ENCODE measurements at regions not wholly inside any gene's neighbourhood (a gene's known extent, or its start where the extent isn't known, plus 50 kb on each side); places are given as distances from the start of the nearest gene placed in this dataset.

- no peaks in the 10 kb centered on the region for H4K20me1 ChIP-seq (replicated peaks; ENCODE audit: insufficient read depth)
- no peaks in the 10 kb centered on the region for H3K4me1 ChIP-seq (ENCODE audit: insufficient read depth)
- Mint-ChIP-seq H3K4me1 (no peaks in the 10 kb centered on the region), H3K4me3 (no peak overlapping the region), H3K27ac (no peak overlapping the region), H3K27me3 (ENCODE audit: insufficient read depth, low read depth, poor library complexity) (no peaks in the 10 kb centered on the region), H3K9me3 (peaks cover 91% of the 10 kb centered on the region), H3K36me3 (ENCODE audit: low read depth) (peaks cover 20% of the 10 kb centered on the region)
- H3K9me2 ChIP-seq (ENCODE audit: insufficient read depth): no peaks in the 10 kb centered on the region
- no peak overlapping the region for H3K4me3 ChIP-seq
- no peak overlapping the region for H2AFZ ChIP-seq
- TF ChIP-seq ETS1 (IDR thresholded peaks at IDR 0.05): no peak
- TF ChIP-seq, protein P1, sequence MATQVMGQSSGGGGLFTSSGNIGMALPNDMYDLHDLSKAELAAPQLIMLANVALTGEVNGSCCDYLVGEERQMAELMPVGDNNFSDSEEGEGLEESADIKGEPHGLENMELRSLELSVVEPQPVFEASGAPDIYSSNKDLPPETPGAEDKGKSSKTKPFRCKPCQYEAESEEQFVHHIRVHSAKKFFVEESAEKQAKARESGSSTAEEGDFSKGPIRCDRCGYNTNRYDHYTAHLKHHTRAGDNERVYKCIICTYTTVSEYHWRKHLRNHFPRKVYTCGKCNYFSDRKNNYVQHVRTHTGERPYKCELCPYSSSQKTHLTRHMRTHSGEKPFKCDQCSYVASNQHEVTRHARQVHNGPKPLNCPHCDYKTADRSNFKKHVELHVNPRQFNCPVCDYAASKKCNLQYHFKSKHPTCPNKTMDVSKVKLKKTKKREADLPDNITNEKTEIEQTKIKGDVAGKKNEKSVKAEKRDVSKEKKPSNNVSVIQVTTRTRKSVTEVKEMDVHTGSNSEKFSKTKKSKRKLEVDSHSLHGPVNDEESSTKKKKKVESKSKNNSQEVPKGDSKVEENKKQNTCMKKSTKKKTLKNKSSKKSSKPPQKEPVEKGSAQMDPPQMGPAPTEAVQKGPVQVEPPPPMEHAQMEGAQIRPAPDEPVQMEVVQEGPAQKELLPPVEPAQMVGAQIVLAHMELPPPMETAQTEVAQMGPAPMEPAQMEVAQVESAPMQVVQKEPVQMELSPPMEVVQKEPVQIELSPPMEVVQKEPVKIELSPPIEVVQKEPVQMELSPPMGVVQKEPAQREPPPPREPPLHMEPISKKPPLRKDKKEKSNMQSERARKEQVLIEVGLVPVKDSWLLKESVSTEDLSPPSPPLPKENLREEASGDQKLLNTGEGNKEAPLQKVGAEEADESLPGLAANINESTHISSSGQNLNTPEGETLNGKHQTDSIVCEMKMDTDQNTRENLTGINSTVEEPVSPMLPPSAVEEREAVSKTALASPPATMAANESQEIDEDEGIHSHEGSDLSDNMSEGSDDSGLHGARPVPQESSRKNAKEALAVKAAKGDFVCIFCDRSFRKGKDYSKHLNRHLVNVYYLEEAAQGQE (IDR thresholded peaks at IDR 0.05; ENCODE audit: unreplicated experiment): no peak
- no peak for TF ChIP-seq NANOG (IDR thresholded peaks at IDR 0.05; ENCODE audit: borderline replicate concordance)
- TF ChIP-seq STAT1 (IDR thresholded peaks at IDR 0.05; ENCODE audit: unreplicated experiment): no peak
- no peak for TF ChIP-seq CREB1 (CRISPR knock-in tag; IDR thresholded peaks at IDR 0.05; ENCODE audit: low read depth)
- no peak for TF ChIP-seq EZH2phosphoT487 (IDR thresholded peaks at IDR 0.05; ENCODE audit: unreplicated experiment)
- no peak for TF ChIP-seq JUNB (IDR thresholded peaks at IDR 0.05; ENCODE audit: unreplicated experiment)
- no peak for TF ChIP-seq POLR2AphosphoS5 (IDR thresholded peaks at IDR 0.05; ENCODE audit: low read depth)
- TF ChIP-seq ZNF331 (CRISPR knock-in tag; IDR thresholded peaks at IDR 0.05; ENCODE audit: low read depth): no peak
- no peak for TF ChIP-seq ZNF114 (CRISPR knock-in tag; IDR thresholded peaks at IDR 0.05)
- TF ChIP-seq EZH2 (IDR thresholded peaks at IDR 0.05; ENCODE audit: low read depth, unreplicated experiment): no peak
- no peak for TF ChIP-seq ZNF462 (CRISPR knock-in tag; IDR thresholded peaks at IDR 0.05)
- TF ChIP-seq, protein P2, sequence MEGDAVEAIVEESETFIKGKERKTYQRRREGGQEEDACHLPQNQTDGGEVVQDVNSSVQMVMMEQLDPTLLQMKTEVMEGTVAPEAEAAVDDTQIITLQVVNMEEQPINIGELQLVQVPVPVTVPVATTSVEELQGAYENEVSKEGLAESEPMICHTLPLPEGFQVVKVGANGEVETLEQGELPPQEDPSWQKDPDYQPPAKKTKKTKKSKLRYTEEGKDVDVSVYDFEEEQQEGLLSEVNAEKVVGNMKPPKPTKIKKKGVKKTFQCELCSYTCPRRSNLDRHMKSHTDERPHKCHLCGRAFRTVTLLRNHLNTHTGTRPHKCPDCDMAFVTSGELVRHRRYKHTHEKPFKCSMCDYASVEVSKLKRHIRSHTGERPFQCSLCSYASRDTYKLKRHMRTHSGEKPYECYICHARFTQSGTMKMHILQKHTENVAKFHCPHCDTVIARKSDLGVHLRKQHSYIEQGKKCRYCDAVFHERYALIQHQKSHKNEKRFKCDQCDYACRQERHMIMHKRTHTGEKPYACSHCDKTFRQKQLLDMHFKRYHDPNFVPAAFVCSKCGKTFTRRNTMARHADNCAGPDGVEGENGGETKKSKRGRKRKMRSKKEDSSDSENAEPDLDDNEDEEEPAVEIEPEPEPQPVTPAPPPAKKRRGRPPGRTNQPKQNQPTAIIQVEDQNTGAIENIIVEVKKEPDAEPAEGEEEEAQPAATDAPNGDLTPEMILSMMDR (conservative IDR thresholded peaks at IDR 0.05; ENCODE audit: low read depth in 2 of 2): no peak
- no peaks in the 10 kb centered on the region for H3K27me3 ChIP-seq (ENCODE audit: insufficient read depth)
- ATAC-seq: no peak
- no peaks in the 10 kb centered on the region for H3F3A ChIP-seq (replicated peaks; ENCODE audit: low read depth)
- H3K4me2 ChIP-seq: no peak overlapping the region
- DNase-seq (ENCODE audit: low spot score): no peak
- H3K79me2 ChIP-seq (replicated peaks; ENCODE audit: insufficient read depth): no peaks in the 10 kb centered on the region
- H3K27ac ChIP-seq (ENCODE audit: low read depth): no peak overlapping the region
- no peaks in the 10 kb centered on the region for H3K36me3 ChIP-seq (ENCODE audit: insufficient read depth)
Observed at GRCh38 chr10:130962240-130963051, 349.1 kb downstream of the TCERG1L start.

Data from GM23338 (cell line).